DOHH2 (cell line): ENCODE measurements at regions not wholly inside any gene's neighbourhood (a gene's known extent, or its start where the extent isn't known, plus 50 kb on each side); places are given as distances from the start of the nearest gene placed in this dataset.

Experiments
- EZH2phosphoT487 ChIP-seq: fragments of 200-600 bp; sonication (generic); IDR thresholded peaks from 2 replicates; pipeline ENCODE4 v1.6.1; 2017; ENCODE audit warnings: borderline replicate concordance, mild to moderate bottlenecking, antibody characterized with exemption, low read length, moderate library complexity, mixed read lengths
- TF ChIP-seq, protein P1 (sequence below): fragments of 200-600 bp; sonication (generic); IDR thresholded peaks from one replicate; pipeline ENCODE4 v1.5.1; 2014; ENCODE audit warnings: antibody characterized with exemption, mild to moderate bottlenecking, low read depth, low read length; ENCODE audit not compliant: poor library complexity, severe bottlenecking

GRCh38 chr4:38308728-38309311 lies 348.6 kb downstream of the PTTG2 start:
- TF ChIP-seq, protein P1, sequence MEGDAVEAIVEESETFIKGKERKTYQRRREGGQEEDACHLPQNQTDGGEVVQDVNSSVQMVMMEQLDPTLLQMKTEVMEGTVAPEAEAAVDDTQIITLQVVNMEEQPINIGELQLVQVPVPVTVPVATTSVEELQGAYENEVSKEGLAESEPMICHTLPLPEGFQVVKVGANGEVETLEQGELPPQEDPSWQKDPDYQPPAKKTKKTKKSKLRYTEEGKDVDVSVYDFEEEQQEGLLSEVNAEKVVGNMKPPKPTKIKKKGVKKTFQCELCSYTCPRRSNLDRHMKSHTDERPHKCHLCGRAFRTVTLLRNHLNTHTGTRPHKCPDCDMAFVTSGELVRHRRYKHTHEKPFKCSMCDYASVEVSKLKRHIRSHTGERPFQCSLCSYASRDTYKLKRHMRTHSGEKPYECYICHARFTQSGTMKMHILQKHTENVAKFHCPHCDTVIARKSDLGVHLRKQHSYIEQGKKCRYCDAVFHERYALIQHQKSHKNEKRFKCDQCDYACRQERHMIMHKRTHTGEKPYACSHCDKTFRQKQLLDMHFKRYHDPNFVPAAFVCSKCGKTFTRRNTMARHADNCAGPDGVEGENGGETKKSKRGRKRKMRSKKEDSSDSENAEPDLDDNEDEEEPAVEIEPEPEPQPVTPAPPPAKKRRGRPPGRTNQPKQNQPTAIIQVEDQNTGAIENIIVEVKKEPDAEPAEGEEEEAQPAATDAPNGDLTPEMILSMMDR: no peak
- TF ChIP-seq EZH2phosphoT487: no peak
